Retina (tissue), 1 donor: ENCODE measurements at regions not wholly inside any gene's neighbourhood (a gene's known extent, or its start where the extent isn't known, plus 50 kb on each side); places are given as distances from the start of the nearest gene placed in this dataset.

Experiments used
- DNase-seq: peaks from one replicate; pipeline ENCODE4 v3.0.0-alpha.2; 2016

DNA sequence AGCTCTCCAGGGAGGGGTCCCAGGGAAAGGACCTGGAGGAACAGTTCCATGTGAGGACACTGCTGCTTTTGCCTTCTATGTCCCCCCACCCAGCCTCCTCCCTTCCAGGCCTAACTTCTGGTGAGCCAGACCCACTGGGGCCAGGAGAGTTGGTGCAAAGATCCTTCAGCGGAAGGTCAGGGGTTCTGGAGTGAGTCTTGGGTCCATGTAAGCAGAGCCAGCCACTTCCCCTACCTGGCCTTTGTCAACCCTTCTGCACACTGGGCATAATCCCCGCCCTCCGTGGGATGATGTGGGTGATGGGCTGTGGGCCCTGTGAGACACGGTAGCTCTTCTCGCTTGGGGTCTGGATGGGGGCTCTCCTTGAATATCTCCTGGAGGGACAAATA, 76.9 kb downstream of the RHOB start:
- DNase-seq: no peak

DNA sequence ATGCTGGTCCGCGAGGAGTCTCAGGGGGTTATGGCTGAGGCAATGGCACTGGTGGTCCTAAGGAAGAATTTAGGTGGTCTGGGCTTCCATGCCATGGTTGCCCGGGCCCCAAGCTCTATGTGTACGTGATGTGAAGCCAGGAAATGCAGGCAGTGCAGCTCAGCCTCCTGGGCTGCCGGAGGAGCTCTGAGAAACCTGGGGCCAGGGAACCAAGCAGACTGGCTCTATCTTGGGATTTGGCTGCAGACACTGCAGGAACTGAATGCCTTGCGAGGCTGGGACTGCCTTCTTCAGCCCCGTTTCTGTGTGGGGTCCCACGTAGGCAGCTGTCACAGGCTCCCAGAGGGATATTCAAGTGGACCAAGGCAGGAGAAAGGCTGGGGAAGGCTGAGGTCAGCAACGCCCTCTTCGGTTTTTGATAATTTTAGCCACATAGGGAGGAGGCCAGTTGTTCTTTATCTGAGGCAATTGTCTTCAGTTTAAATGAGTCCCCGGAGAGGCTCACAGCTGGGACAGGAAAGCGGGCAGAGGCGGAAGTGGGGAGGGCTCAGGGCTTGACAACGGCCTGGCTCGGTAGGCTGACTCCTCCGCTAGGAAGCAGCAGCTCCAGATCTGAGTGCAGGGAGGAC, 77.7 kb downstream of the RHOB start:
- DNase-seq: no peak

DNA sequence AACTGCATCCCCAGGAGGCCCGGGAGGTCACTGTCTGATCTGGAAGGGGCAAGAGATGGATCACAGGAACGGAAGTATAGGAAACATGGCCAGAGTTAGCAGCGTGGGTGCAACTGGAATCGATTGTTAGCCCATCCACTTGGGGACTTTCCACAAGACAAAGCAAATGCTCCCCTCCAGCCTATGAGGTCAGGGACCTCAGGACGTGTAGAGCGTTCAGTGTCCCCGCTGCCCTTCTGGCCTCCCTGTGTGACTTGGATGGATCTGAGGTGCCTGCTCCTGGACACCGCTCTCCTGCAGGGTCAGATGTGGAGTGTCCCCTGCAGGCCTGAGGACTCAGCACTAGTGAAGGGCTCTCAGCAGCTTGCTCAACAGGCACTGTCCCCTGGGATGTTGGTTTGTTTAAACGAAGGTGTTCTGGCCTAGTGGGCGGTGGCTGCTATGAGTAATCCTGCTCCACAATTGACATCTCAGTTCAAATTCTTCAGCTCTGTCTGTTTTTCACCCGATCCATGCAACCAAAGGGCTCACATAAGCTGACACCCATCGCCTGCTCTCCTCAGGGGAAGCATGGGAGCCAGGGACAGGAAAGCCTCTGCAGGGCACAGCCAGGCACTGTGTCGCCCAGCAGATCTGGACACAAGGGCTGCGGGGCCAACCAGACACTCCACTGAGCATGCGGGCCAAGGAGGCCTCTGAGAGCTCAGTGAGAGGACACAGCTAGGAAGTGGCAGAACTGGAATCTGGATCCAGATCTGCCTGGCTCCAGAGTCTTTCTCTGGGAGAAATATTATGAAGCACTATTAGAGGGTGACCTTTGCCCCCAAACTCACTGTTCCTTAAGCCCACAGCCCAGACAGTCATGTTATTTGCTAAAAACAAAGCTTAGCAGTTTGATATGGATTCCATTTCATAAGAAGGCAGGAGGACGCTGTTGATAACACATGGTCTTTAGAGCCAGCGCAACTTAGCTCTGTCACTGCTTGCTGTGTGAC, 78.5 kb downstream of the RHOB start:
- DNase-seq: no peak

DNA sequence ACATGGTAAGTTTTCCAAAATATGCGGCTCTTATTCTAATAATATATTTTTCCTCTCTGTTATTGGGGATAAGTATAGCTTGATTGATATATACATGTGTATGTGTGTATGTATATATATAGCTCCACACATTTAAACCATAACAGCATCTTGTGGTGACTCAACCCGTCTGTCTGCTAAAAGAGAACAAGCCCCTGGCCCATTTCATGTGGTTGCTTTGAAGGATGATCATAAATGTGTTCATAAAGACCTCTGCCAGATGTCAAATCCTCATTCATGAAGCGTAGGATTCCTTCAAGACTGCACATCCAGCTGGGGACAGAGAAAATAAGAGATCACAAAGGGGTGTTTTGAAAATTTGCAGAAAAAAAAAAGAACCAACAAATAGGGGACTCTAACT, 79.3 kb downstream of the RHOB start:
- no peak for DNase-seq

DNA sequence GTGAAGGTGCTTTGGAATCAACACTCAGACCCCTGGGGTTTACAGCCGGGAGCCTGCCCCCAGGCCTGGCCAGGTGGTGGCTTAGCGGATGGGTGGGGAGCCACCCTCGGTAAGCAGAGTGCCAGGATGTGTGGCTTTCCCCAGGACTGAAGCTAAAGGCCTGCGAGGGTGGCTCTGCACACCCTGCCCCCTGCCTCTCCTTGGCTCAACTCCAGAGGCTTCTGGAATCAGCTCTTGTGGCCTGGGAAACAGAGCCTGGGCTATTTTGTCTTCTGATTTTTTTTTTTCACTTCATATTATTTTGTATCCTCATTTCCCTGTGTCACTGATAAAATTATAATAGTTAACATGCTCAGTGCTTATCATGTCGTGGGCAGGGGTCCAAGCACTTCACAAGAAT, 79.8 kb downstream of the RHOB start:
- no peak for DNase-seq

DNA sequence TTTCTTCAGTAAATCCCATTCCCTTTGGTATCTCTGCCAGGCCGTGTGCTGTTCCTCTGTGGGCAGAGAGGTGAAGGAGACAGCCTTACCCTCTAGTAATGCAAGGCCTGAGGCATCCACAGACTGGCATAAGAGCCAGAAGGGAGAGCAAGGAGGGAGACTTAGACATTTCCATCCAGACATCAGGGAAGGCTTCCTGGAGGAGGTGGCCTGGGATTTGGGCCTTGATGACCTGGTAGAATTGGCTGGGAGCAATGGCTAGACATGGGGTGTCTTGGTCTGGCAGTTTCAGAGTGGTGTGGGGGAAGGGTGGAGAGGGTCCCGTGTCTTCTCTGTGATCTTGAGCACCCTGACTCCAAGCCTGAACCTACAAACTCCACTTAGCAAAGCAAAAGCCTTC, 81.8 kb downstream of the RHOB start:
- DNase-seq: no peak

DNA sequence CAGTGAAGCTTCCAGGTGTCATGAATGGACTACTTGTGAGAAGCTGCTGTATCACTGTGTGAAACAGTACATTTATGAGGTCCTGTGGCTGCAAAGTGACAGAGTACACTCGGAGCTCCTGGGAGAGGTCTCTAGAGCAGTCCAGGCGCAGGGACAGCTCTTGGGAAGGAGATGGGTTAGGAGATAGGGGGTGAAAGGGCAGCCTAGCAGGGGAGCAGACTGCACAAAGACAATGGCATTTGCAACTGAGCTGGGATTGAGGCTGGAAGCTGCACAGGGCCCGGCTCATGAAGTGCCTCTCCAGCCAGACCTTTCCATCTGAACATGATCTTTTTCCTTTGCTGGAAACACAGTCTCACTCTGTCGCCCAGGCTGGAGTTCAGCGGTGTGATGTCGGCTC, 83.6 kb downstream of the RHOB start:
- no peak for DNase-seq

DNA sequence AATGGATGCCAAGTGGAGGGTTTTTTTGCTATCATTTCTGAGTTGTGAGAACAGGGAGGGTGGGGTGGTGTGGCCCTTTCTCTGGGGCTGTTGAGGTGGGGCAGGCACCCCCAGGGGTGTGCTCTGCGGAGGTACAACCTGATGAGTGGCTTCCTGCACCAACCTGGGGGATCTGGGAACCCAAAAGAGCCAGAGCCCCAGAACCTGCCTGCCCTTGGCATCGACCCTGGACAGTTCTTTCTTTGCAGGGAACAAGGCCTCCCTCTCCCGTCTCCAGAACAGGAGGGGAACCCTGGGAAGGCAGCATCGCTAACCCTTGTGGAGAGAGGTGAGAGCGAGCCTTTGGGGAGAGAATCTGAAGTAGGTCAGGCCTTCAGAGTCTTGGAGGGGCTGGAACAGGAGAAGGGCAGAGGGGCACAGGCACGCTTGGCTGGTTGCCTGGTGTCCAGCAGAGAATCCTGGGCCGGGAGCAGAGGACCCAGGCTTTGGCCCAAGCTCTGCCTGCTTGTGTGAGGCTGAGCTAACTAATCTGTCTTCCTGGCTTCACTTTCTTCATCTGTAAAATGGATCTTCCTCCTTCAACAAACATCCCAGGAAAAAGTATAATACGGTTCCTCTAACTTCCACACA, 84.9 kb downstream of the RHOB start:
- DNase-seq: no peak

DNA sequence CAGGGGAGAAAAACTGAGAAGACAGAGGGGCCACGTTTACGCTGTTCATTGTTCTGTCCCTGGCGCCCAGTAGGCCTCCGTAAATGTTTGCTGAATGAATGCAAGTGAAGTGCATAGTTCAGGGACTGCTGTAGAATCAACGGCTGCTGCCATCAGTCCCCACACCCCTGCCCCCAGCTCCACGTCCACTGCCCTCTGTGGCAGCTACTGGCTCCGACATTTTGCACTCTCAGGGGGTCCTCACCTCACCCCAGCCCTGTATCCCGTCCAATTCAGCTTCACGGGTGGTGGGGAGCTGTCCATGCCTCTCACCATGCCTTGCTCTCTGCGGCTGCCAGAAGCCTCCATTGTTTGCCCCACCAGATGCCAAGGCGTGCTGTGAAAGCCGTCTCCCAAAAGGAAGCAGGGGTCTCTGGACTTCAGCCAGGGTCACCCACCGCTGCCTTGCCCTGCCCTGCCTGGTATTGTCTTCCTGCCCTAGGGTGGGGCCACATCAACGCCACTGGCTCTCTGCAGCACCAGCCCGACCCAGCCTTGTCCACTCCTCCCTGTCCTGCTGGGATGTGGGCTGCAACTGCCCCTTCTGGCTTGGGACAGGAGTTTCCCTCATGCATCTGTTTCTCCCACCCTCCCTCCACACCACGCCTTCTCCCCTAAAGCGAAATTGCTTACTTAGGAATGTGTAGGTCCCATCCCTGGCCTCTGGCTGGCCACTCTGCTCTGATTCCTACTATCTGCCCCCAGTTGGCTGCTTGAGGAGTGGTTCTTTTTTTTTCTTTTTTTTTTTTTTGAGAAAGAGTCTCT, 86.0 kb downstream of the RHOB start:
- no peak for DNase-seq

DNA sequence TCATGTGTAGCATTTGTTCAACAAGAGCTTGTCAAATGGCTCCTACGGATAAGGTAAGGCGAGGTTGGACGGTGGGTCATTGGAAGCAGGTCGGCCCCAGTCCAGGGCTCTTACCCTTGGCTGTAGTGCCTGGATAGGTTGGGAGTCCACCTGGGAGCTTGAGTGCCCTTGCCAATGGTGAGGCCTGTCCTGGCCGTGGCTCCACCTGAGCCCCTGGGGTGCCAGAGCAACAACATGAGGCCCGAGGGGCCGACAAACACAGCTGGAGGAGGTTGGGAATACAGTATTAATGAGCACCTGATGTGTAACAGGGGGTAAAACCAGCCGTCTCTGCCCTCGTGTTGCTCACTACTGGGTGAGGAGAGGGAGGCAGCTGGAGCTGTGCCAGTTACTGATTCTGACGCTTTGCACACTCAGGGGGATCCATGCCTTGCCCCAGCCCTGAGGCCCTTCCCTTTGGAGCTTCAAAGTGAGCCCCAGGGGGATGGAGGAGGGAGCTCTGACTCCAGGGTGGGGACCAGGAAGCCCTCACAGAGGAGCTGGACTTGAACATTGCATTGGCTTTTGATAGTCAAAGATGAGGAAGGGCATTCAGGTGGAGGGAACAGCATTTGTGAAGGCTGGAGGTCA, 87.2 kb downstream of the RHOB start:
- no peak for DNase-seq

DNA sequence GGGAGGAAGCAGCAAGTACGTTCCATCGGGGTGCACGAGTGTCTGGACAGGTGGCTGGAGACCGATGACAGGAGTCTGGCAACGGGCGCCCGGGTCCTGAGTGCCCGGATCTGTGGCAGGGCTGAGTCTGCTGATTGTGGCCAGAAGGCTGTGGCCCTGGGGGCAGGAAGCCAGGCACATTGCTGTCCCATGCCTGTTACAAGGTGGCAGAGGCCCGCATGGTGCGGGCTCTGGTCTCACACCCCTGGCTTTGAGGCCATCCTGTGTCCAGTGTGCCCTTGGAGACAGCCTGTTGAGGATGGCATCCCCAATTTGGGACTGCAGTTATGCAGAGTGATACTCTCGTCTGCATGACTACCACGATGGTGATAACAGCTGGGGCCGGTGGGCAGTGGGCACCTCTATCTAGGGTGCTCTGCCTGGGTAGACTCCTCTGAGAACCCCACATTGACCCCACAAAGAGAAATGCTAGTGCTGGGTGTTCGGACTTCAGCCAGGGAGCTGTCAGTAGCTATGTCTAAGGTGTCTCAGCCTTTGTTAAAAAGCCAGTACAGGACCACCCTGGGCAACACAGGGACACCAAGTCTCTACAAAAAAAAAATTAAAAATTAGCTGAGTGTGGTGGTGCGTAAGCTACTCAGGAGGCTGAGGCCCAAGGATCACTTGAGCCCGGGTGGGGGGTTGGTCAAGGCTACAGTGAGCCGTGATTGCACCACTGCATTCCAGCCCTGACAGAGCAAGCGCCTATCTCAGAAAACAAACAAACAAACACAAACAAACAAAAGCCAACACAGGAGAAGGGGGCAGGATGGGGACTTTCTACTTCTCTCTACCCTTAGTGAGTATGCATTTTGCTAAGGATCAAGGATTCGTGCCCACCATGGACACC, 88.3 kb downstream of the RHOB start:
- DNase-seq: no peak

DNA sequence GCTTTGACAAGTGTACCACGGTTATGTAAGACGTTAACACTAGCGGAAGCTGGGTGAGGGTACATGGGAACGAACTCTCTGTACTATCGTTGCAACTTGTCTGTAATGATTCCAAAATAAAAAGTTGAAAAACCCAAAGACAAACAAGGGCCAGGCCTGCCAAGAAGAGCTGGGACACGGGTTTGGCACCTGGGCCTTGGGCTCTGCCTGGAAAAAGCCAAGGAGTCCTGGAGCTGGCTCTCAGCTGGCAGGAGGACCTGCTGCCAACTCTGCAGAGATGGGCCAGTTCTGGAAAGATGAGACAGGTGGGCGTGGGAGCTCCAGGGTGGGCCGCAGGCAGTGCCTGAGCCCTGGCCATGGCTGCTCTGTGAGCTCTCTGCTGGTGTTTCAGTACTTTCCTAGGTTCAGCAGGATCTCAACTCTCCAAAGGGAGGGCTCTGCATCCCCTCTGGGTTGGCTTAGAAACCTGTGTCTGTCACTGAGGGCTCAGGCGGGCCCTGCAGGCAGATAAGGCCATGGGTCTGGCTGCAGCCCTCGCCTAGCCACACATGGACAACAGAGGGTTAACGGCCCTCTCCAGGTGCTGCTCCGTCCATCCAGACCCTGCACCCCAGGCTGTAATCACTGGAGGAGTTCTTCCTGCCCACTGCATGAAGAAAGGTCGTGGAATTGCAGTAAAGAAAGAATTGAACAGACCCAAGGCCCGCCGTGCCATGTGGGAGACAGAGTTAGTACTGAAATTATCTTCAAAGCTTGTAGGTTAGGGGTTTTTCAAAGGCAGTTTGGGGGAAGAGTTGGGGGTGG, 89.9 kb downstream of the RHOB start:
- no peak for DNase-seq

DNA sequence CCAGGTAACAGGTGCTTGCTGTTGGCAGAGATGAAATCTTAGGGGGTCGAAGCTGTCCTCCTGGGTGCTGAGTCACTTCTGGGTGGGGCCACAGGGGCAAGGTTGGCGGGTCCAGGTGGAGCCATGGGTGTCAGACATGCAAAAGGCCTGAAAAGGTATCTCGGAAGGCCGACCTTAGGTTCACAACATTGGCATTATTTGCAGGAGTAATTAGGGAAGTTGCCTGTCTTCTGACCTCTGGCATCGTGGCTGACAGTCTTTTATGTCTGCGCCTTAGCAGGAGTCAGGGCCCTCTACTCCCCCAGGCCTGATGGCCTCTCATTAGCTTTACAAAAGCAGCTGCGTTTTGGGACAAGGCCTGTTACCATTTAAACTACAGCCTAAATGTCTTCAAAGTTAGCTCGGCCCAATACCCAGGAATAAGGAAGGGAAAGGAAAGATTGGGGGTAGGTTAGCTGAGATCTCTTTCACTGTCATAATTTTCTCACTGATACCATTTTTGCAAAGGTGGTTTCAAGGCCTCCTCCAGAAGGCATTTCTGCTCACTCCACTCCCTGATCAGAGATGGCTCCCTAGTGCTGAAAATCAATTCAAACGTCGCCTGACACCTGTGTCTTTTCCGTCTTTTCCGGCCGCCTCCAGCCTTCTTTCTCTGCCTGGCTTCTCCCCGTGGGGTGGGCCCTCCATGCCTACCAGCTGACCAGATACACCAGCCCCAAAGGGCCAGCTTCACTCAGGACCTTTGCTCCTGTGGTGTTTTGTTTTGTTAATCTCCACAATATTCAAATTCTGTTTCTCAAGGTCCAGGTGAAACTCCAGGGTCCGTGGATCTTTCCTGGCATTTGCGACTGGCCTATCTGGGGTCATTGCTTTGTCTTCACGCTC, 90.8 kb downstream of the RHOB start:
- no peak for DNase-seq

DNA sequence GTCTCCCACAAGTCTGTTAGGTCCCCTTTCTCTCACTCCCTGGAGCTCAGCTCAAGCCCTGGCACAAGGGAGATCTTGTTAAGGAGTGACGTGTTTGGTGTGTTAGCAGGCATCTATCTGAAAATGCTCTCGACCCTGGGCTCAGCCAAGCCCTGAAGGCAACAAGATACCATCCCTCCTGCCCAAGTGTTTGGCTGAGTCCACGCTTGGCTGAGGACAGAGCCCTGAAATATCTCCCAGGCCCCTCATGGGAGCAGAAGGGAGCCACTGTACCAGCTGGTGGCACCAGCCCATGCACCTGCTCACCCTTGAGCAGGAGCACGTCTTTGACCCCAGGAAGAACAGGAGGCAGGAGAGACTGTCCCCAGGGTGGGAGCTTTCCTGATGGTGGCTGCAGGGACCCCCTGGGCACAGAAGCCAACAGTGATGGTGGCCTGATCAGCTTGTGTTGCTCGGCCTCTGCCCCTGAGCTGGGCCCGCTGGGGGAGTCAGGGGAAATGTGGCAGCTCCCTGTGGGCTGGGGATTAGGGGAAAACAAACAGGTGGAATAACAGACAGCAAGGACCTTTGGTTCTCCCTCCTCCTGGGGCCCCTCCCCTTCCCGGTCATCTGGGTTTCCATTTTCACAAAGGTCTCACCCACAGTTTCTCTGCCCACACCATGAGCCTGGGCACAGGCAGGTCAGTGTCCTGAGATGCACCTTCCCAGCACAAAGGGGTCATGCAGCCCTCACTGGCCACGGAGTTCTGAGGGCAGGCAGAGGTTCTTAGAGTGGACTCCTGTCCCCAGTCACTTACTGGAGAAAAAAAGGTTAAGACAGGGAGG, 91.6 kb downstream of the RHOB start:
- DNase-seq: no peak

DNA sequence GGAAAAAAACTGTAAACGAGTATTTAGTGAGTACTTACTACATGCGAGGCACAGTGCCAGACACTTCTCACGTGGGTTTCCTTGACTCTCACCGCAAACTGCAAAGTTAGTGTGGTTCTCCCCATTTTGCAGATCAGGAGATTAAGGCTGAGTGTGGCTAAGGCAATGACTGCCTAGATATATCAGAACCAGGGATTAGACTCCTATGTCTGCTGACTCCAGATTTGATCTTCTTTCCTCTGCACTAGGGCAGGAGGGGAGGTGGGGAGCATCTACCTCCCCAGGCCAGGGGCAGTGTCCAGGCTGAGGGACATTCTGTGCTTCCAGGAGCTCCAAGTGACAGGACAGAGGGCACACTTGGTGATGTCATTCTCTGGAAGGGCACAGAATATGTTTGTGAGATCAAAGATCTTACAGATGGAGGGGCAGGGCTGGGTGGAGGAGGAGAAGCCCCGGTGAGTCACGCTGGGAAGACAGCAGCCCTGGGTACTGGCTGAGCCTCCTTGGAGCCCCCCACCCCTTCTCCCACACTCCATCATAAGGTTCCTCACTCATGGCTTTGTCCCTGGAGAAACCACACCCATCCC, 92.4 kb downstream of the RHOB start:
- no peak for DNase-seq

DNA sequence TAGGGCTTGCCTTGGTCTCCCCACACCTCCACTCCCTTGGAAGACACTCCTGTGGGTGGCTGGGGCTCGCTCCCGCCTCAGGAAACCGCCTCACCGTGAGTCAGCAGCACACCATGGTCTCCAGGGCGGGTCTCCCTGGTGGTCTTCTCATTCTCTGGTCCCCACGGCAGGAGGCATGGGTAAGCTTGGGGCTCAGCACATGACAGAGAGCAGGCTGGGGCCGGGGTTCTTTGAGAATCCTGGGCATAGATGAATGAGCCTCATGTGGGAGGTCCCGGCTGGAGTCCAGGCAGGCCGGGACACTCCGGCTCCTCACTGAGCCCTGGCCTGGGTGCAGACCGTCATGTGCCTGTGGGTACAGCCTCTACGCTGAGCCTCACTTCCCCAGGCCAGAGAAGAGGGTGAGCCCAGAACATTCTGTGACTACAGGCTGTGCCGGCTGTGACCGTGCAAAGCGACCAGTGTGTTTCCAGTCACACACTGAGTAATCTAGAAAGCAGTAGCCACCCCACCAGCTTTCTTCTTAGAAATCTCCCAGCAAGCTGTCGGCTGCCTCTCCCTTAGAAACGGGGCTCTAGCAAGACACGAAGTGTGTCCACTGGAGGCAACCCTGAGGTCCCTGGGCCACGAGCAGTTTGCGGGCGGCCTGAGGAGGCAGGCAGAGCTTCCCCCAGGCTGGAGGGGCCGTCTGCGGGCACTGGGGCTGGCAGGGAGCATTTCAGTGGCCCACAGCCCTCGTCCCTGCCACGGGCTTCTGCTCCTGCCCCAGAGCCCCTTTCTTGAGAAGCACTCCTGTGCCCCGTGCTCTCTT, 93.1 kb downstream of the RHOB start:
- no peak for DNase-seq

DNA sequence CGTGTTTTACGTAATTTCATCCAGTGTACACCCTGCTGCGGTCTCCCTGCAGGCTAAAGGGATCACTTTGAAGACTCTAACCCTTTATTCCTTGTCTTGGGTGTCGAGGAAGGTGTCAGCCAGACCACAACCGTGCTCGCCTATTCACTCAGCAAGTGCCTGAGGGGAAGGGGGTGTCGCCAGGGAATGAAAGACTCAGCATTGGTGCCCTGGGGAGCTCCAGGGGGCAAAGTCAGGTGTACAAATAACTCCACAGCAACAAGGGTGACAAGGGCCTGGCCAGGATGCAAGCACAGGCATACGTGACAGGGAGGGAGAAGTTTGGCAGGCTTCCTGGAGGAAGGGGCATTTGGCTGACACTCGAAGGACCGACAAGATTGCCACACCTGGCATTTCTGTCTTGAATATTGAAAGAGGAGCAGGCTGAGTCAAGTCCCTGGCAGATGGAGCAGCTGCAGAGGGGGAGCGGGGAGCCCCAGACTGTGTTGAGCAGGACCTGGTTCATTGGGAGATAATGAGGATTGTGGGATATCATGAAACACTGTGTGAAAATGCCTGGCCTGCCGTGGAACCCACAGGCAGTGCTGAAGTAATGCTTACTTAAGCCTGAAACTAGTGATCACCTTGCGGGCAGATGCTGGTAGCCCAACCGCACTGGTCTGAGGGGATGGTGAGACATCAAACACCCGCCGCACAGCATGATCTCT, 93.9 kb downstream of the RHOB start:
- no peak for DNase-seq
